GM18502 (cell line): ENCODE measurements at regions not wholly inside any gene's neighbourhood (a gene's known extent, or its start where the extent isn't known, plus 50 kb on each side); places are given as distances from the start of the nearest gene placed in this dataset.

Experiments used
- ATAC-seq: cut with Tn5 transposase; IDR thresholded peaks from one replicate; pipeline ENCODE4 v1.9.1; 2021; ENCODE audit warnings: mild to moderate bottlenecking; ENCODE audit not compliant: unreplicated experiment, poor library complexity

DNA sequence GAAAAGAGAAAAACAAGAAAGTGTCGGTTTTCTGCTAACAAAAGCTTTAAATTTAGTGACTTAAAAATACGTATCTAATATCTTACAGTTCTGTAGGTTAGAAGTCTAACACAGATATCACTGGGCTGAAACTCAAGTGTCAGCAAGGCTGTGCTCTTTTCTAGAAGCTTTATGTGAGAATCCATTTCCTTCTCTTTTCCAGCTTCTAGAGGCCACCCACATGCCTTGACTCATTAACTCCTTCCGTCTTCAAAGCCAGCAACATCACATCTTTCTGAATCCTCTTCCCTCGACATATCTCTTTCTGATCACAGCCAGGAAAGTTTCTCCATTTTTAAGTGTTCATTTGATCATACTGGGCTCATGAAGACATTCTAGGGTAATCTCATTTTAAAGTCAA is 262.0 kb downstream of the MAFB start:
- ATAC-seq = no peak

DNA sequence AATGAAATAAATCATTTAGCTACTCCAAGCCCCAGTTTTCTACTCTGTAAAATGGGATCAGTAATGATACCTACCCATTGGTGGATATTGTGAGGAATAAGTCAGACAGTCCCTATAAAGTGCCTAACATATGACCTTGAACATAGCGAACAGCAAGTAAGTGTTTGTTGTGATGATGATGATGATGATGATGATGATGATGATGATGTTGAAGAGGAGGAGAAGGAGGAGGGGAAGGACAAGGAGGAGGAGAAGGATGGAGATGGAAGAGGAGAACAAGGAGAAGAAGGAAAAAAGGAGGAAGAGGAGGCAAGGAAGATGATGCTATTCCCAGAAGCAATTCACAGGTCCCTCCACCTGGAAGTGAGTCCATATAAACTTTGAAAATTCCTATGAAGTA is 264.3 kb downstream of the MAFB start:
- no peak for ATAC-seq

DNA sequence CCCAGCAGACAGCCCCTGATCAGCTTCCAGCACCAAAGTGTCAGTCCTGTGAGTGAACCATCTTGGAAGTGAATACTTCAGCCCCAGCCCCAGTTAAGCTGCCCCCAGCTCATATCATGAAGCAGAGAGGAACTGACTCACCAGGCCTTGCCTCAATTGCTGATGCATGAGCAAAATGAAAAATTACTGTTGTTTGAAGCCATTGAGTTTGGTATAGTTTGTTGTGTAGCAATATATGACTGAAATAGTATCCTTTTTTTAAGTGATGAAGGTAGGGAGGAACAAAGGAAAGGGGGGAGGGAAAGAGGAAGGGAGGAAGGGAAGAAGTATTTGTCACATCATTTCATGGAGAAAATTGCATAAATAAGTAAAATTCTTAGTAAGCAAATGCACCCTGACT is 266.4 kb downstream of the MAFB start:
- ATAC-seq = no peak

GRCh38 chr20:40416274-40416673 is 272.8 kb downstream of the MAFB start:
- no peak for ATAC-seq

DNA sequence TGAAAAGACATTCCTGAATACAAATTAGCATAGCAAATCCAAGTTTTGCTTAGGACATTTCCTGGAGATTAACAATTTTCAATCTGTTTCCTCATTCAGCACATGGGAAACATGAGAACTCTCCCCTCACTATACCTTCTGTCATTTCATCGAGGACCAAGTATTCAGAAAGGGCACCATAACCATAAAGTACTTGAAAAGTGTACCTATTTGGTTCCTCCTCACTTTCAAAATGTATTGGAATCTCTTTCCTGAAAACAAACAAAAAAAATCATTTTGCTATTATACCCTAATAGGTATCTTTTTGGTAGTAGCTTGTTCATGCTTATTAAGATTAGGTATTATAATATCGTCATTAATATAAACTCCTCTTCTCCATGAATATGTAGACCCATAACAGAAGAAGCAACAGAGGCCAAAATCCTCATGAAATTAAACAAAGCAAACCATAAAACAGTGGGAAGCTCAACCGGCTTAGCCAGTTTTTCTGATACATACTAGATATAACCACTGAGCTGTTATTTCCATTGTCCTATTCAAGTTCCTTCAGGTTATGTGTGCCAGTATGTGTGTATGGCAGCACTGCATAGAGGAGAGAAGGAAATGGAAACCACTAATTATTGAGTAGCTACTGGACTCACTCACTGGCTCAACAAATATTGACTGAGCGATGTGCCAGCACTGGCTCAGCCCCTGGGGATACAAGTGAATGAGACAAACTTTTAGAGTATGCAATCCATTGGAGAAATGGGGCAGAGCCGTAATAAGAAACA is 274.0 kb downstream of the MAFB start:
- ATAC-seq = no peak

DNA sequence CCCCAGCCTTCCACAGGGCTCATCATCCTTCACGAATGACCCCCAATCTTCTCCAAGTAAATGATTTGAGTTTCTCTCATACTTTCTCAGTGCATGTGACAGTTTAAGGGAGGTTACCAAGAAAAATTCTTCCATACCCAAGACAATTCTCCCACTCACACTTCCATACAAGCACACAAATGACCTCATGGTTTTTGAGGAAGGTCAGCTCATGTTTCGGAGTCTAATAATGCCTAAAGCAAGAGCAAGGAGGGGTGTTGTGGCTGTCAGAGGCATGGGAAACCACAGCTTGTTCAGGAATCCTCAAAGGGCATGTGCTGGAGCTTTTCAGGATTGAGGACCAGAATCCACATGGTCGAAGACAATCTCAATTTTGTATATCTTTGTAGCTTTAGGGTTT is 279.0 kb downstream of the MAFB start:
- ATAC-seq = no peak

DNA sequence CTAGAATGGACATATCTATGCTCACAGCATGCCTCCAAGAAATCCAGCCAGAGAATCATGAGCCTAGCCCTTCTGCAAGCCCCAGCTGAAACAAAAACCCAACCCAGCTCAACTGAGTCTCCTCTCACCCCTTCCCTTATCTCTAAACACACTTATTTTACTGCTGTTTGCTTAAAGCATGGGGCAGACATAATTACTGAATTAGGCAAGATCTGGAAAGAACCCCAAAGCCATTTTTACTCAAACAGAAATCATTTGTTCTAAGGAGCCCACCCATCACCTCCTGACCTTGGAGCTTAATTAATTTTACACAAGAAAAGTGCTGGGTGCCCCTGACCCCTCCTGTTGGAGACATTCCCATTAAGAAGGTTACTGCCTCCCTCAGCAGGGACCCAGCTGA is 291.6 kb downstream of the MAFB start:
- ATAC-seq = no peak

- no peak for ATAC-seq
Measured at GRCh38 chr20:40393197-40394079, 295.6 kb downstream of the MAFB start.

GRCh38 chr20:40390654-40391053 is 298.4 kb downstream of the MAFB start:
- no peak for ATAC-seq

- ATAC-seq = no peak
Measured at GRCh38 chr20:40370800-40371199, 318.2 kb downstream of the MAFB start.

GRCh38 chr20:40368876-40369275 is 320.2 kb downstream of the MAFB start:
- no peak for ATAC-seq

- ATAC-seq = no peak
Measured at GRCh38 chr20:40361916-40362315, 327.1 kb downstream of the MAFB start.

DNA sequence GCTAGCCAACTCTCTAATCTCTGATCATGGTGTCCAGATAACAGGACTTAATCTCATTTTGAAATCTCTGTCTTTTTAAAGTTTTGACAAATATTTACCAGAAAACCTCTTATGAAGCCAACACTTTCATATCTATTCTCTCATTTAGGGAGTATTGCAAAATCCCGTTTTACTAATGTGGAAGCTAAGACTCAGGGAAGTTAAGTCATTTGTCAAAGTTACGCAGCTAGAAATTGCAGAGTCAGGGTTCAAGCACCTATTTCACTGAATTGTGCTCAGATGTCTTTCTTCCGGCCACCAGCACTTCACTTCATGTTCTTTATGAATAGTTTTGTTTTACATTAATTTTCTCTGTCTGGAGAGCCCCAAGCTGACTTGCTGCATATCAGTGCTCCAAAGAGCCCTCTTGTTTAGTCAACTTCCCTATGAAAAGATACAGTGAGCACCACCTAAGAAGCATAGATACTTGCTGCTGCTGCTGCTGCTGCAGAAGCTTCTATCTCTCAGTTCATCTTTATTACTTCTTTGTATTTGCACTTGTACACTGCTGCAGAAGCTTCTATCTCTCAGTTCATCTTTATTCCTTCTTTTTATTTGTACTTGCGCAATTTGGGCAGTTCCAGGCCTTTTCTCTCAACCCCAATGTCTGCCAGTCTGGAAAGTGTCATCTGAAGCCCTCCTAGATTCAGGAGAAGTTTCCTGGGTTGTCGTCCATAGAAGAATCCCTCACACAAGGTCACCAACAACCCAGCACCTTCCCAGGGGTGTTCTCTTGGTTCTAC is 329.7 kb downstream of the MAFB start:
- ATAC-seq = no peak

DNA sequence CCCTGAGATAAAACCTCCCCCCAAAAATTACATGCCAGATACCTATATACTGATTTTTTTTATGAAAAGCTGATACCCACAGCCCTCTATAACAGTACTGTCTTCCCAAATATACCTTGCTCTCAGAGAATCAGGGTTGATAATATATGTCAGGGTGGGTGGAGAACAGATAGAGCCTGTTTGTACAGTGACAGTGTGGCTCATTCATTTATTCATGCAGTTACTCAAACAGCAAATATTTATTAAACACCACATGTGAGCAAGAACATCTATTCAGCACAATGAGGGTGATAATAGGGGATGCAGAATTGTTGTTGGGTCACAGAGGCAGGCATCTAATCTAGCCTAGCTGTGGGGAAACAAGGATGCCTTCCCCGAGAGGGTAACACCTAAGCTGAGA is 334.2 kb downstream of the MAFB start:
- ATAC-seq = no peak

DNA sequence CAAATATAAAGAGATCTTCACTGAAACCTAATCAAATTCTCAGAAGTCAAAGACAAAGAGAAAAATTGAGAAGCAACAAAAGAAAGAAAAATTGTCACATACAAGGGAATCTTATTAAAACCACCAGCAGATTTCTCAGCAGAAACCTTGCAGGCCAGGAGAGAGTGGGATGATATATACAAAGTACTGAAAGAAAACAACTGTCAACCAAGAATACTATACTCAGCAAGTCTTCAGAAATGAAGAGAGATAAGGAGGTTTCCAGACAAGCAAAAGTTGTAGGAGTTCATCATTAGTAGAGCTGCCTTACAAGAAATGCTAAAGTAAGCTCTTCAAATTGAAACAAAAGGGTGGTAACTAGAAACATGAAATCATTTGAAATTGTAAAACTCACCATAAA is 345.6 kb downstream of the MAFB start:
- ATAC-seq = no peak

- no peak for ATAC-seq
Measured at GRCh38 chr20:40341561-40341960, 347.5 kb downstream of the MAFB start.

GRCh38 chr20:40339661-40340449 is 349.2 kb downstream of the MAFB start:
- no peak for ATAC-seq

DNA sequence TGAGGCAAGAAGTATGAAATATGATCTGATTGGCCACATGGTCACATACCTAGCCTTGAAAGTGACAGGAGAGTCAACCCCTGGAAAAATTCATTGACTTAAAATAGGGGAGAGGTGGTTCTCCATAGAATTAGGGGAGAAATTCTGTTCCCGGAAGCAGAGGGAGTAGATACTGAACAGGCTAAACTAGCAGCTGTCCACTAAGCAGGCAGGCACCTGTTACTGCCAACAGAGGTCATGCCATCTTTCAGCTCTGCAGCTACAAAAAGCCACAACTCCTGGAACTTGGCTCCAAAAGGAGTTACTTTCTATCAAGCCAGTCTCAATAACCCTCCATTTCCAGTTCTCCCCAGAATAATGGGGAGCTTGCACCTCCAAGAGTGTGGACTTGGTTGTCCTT is 352.5 kb downstream of the MAFB start:
- no peak for ATAC-seq

DNA sequence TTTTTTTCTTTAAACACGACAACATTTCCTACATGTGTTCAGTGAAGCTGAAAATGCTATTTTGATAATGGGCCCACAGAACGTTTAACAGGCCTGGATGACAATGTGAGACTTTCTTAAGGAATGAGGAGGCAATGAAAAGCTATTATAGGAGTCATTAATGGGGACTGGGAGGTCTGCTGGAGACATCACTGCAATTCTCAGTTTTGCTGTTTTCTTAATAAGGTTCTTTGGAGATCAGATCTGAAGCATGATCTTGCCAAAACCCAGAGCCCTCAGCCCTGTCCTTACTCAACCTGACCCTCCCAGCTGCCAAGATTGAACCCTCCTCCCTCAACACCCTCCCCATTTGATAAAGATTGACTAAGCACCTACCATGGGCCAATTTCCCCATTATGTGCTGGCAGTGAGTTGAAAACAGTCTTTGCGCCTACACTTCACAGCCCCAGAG is 353.1 kb downstream of the MAFB start:
- ATAC-seq = no peak

DNA sequence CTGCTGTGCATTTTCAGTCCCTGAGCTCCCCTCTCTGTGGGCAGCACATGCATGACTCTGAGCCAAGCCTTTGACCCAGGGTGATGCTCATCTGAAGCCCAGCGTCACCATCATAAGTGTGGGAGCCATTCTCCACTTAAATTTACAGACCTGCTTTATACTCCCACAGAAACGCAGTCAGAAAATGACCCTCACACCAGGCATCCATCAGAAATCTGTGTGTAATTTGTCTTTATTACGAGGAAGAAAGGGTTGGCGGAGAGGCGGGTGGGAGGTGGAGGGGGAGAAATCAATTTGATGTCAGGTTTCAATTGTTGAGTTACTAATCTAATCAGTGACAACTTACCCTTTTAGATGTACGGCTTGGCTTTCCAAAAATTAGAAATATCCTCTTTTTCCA is 353.6 kb downstream of the MAFB start:
- no peak for ATAC-seq
